Sigmoid colon (tissue), 4 donors: ENCODE measurements at regions not wholly inside any gene's neighbourhood (a gene's known extent, or its start where the extent isn't known, plus 50 kb on each side); places are given as distances from the start of the nearest gene placed in this dataset.

Experiments
- EP300 ChIP-seq, 4 donors: sonication (generic); formaldehyde crosslinking; IDR thresholded peaks; one replicate each; pipeline ENCODE4 v1.6.1; 2017; ENCODE audit warnings: antibody characterized with exemption in 4 of 4
- TF ChIP-seq, protein P1 (sequence below), 4 experiments: fragments of 450-650 bp in 3 of 4; fragments of 200-600 bp in 1 of 4; IDR thresholded peaks; one replicate each; pipeline ENCODE4 v1.5.1; 2016 to 2019; ENCODE audit warnings: antibody characterized with exemption in 4 of 4, mild to moderate bottlenecking in 3 of 4, moderate library complexity in 2 of 4

- TF ChIP-seq EP300 (IDR thresholded peaks at IDR 0.05): no peak
- TF ChIP-seq, protein P1, sequence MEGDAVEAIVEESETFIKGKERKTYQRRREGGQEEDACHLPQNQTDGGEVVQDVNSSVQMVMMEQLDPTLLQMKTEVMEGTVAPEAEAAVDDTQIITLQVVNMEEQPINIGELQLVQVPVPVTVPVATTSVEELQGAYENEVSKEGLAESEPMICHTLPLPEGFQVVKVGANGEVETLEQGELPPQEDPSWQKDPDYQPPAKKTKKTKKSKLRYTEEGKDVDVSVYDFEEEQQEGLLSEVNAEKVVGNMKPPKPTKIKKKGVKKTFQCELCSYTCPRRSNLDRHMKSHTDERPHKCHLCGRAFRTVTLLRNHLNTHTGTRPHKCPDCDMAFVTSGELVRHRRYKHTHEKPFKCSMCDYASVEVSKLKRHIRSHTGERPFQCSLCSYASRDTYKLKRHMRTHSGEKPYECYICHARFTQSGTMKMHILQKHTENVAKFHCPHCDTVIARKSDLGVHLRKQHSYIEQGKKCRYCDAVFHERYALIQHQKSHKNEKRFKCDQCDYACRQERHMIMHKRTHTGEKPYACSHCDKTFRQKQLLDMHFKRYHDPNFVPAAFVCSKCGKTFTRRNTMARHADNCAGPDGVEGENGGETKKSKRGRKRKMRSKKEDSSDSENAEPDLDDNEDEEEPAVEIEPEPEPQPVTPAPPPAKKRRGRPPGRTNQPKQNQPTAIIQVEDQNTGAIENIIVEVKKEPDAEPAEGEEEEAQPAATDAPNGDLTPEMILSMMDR (IDR thresholded peaks at IDR 0.05): no peak
Measured at GRCh38 chr14:25308244-25308643, 258.3 kb upstream of the STXBP6 start.
